Body of pancreas (tissue), 4 donors: ENCODE measurements at regions not wholly inside any gene's neighbourhood (a gene's known extent, or its start where the extent isn't known, plus 50 kb on each side); places are given as distances from the start of the nearest gene placed in this dataset.

Source experiments
- ATAC-seq: fragments of 150-250 bp; one replicate; pipeline ENCODE4 v1.9.1; 2016
- DNase-seq, 4 donors: peaks; one replicate each; pipeline ENCODE4 v3.0.0-alpha.2; 2019
- H3K27ac ChIP-seq, 4 donors: fragments of 200-600 bp; sonication (generic); 1 replicate in 3 of 4; 2 replicates in 1 of 4; pipeline versions ENCODE4 v1.5.1 to v1.6.1; 2016 to 2019; ENCODE audit warnings: mild to moderate bottlenecking in 1 of 4, mixed read lengths in 1 of 4, moderate library complexity in 1 of 4
- H3K27me3 ChIP-seq, 2 donors: fragments of 200-600 bp; sonication (generic); one replicate each; pipeline ENCODE4 v1.6.0; 2016; ENCODE audit warnings: mild to moderate bottlenecking in 1 of 2
- H3K36me3 ChIP-seq, 2 donors: fragments of 200-600 bp; sonication (generic); replicated peaks in 1 of 2; 2 replicates each; pipeline ENCODE4 v1.5.1; 2016; ENCODE audit warnings: low read depth in 2 of 2; ENCODE audit not compliant: insufficient read depth in 1 of 2
- H3K4me1 ChIP-seq: fragments of 200-600 bp; sonication (generic); one replicate; pipeline ENCODE4 v1.6.0; 2016
- H3K4me3 ChIP-seq, 2 donors: fragments of 200-600 bp; sonication (generic); 1 replicate in 1 of 2; 2 replicates in 1 of 2; pipeline ENCODE4 v1.5.1; 2016 to 2019
- H3K9me3 ChIP-seq, 3 donors: fragments of 200-600 bp; sonication (generic); 1 replicate in 2 of 3; 2 replicates in 1 of 3; pipeline ENCODE4 v1.5.1; 2016
- POLR2A ChIP-seq, 3 donors: fragments of 450-650 bp; IDR thresholded peaks; one replicate each; pipeline ENCODE4 v1.6.1; 2016; ENCODE audit warnings: antibody characterized with exemption in 3 of 3, mild to moderate bottlenecking in 2 of 3
- WGBS, 2 donors: methylation state at CpG; one replicate each; pipeline ENCODE4 v1.1.5; 2017; 5-methylcytosine and 5-hydroxymethylcytosine counted together
- intact Hi-C: fragments of 100-400 bp; cut with DNase I; formaldehyde crosslinking; loops from one replicate; pipeline ENCODE4 v1.15.1; 2023
- TF ChIP-seq, protein P1 (sequence below), 7 experiments: fragments of 450-650 bp in 4 of 7; fragments of 200-600 bp in 3 of 7; sonication (generic) in 3 of 7; IDR thresholded peaks; one replicate each; pipeline ENCODE4 v1.5.1; 2016 to 2019; ENCODE audit warnings: antibody characterized with exemption in 7 of 7

DNA sequence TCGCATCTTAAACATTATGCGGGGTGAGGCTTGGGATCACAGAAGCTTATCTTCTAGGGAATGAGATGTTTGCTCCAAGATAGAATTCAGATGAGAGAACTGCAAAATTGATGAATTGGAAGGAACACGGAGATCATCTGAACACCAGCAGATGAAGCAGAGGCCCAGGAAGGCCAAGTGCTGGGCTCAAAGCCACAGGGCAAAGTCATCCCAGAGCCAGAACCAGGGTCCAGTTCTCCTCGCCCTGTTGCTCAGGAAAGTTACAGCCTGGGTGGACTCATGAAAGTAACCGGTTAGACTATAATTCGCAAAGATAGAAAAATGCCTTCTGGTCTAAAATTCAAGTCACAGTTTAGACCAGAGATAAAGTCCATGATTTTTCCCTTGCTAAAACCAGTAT lies 456.1 kb upstream of the ID2 start:
- intact Hi-C loops: no loop called here
- no peak for ATAC-seq
- H3K4me3 ChIP-seq: no peak overlapping the region
- no peaks in the 10 kb centered on the region for H3K4me1 ChIP-seq
- H3K9me3 ChIP-seq: no peaks in the 10 kb centered on the region
- WGBS, 2 donors: 89 to 90% methylated on average over 6 of the region's 6 CpGs
- H3K27ac ChIP-seq: no peak overlapping the region
- H3K36me3 ChIP-seq: no peaks in the 10 kb centered on the region
- TF ChIP-seq, protein P1, sequence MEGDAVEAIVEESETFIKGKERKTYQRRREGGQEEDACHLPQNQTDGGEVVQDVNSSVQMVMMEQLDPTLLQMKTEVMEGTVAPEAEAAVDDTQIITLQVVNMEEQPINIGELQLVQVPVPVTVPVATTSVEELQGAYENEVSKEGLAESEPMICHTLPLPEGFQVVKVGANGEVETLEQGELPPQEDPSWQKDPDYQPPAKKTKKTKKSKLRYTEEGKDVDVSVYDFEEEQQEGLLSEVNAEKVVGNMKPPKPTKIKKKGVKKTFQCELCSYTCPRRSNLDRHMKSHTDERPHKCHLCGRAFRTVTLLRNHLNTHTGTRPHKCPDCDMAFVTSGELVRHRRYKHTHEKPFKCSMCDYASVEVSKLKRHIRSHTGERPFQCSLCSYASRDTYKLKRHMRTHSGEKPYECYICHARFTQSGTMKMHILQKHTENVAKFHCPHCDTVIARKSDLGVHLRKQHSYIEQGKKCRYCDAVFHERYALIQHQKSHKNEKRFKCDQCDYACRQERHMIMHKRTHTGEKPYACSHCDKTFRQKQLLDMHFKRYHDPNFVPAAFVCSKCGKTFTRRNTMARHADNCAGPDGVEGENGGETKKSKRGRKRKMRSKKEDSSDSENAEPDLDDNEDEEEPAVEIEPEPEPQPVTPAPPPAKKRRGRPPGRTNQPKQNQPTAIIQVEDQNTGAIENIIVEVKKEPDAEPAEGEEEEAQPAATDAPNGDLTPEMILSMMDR (IDR thresholded peaks at IDR 0.05): no peak
- no peak for TF ChIP-seq POLR2A (IDR thresholded peaks at IDR 0.05)
- no peak for DNase-seq
- no peaks in the 10 kb centered on the region for H3K27me3 ChIP-seq

DNA sequence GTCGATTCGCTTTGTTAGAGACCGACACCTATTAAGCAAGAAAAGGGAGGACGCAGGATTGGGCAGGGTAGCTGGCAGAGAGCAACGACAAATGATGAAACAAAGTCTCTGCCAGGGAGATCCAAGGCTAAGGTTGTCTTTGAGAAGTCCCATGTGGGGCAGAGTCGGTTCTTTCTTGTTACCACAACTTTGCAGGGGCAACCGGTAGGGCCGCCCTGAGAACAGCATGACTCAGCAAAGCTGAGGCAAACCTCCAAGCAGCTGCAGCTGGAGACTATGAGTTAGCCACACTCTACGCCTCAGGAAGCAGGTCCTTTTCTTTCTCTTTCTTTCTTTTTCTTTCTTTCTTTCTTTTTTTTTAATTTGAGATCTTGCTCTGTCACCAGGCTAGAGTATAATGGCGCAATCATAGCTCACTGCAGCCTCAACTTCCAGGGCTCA lies 452.3 kb upstream of the ID2 start:
- no peak overlapping the region for H3K4me3 ChIP-seq
- 56 to 70% methylated on average over 10 of the region's 10 CpGs for WGBS, 2 donors
- no peaks in the 10 kb centered on the region for H3K4me1 ChIP-seq
- no peak overlapping the region for H3K27ac ChIP-seq
- H3K9me3 ChIP-seq: no peaks in the 10 kb centered on the region
- TF ChIP-seq POLR2A (IDR thresholded peaks at IDR 0.05): no peak
- TF ChIP-seq, protein P1 (IDR thresholded peaks at IDR 0.05): no peak
- H3K36me3 ChIP-seq: no peaks in the 10 kb centered on the region
- no peaks in the 10 kb centered on the region for H3K27me3 ChIP-seq
- DNase-seq (peak; percentile 22 to 53 (median 36)), ATAC-seq (peak; percentile 50)
- intact Hi-C loops: no loop called here

DNA sequence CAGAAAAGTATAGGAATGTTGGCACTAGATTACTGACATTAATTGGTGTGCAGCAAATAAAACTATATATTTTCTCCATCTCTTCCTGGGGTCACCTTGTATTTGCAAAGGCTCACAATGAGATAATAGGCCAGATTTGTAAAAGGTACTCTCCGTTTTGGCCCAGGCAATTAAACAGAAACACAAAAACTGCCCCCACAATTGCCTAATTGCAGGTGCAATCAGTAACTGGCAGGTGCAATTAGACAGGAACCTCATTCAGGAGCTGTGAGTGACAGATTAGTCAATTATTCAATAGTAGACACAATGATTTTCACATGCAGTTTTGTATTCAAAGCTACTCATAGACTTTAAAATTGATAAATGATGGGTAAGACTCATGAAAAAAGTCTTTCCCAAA lies 451.4 kb upstream of the ID2 start:
- no peak overlapping the region for H3K27ac ChIP-seq
- no peaks in the 10 kb centered on the region for H3K4me1 ChIP-seq
- 81 to 82% methylated on average over 1 of the region's 1 CpG for WGBS, 2 donors
- no peaks in the 10 kb centered on the region for H3K9me3 ChIP-seq
- no peaks in the 10 kb centered on the region for H3K27me3 ChIP-seq
- intact Hi-C loops: no loop called here
- no peaks in the 10 kb centered on the region for H3K36me3 ChIP-seq
- ATAC-seq: no peak
- TF ChIP-seq, protein P1 (IDR thresholded peaks at IDR 0.05): no peak
- TF ChIP-seq POLR2A (IDR thresholded peaks at IDR 0.05): no peak
- no peak for DNase-seq
- no peak overlapping the region for H3K4me3 ChIP-seq

DNA sequence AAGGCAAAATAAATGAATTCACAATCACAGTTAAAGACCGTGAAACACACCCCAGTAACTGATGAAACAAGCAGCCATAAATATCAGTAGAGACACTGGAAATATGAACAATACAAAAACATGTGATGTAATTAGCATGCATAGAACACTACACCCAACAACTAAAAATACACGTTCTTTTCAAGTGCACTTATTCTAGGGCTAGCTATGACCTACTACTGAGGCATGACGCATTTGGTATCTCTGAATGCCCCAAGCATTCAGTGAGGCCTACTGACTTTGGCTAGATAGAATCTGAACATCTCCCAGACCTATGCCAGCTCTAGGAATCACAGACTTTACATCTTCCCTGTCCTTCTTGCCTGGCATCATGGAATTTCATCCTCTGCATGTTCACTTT lies 450.0 kb upstream of the ID2 start:
- no peaks in the 10 kb centered on the region for H3K36me3 ChIP-seq
- TF ChIP-seq, protein P1 (IDR thresholded peaks at IDR 0.05): no peak
- TF ChIP-seq POLR2A (IDR thresholded peaks at IDR 0.05): no peak
- no peaks in the 10 kb centered on the region for H3K27me3 ChIP-seq
- ATAC-seq (no peak), DNase-seq (no peak)
- no peaks in the 10 kb centered on the region for H3K9me3 ChIP-seq
- no peak overlapping the region for H3K27ac ChIP-seq
- intact Hi-C loops: no loop called here
- H3K4me1 ChIP-seq: no peaks in the 10 kb centered on the region
- no peak overlapping the region for H3K4me3 ChIP-seq
- WGBS, 2 donors: 86 to 97% methylated on average over 3 of the region's 3 CpGs

DNA sequence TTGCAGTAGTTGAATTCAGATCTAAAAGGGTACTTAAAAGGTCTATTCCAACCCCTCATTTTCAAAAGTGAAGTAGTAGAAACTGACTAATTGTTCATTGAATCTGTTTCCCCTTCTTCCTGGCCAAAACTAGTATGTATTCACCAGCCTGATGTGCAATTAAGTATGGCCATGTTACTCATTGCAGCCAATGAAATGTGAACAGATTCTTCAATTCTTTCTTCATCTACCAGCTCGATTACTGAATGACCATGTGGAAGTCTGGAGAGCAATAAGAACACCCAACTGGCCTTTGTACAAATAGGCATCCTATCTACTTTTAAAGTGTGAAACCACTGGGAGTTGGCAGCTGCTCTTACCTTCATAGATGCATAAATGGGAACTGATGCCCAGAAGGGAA lies 449.0 kb upstream of the ID2 start:
- no peaks in the 10 kb centered on the region for H3K36me3 ChIP-seq
- WGBS, 2 donors: 56 to 73% methylated on average over 1 of the region's 1 CpG

More for the DNA sequence above, 449.0 kb upstream of the ID2 start:
- DNase-seq: no peak
- H3K27ac ChIP-seq: no peak overlapping the region
- no peaks in the 10 kb centered on the region for H3K4me1 ChIP-seq
- H3K4me3 ChIP-seq: no peak overlapping the region
- TF ChIP-seq, protein P1 (IDR thresholded peaks at IDR 0.05): no peak
- TF ChIP-seq POLR2A (IDR thresholded peaks at IDR 0.05): no peak
- no peaks in the 10 kb centered on the region for H3K9me3 ChIP-seq
- intact Hi-C loops: no loop called here
- no peak for ATAC-seq
- no peaks in the 10 kb centered on the region for H3K27me3 ChIP-seq
